D721Med (cell line): ENCODE measurements at regions not wholly inside any gene's neighbourhood (a gene's known extent, or its start where the extent isn't known, plus 50 kb on each side); places are given as distances from the start of the nearest gene placed in this dataset.

Experiments used
- DNase-seq: peaks from one replicate; pipeline ENCODE4 v3.0.0; 2011; ENCODE audit warnings: low spot score; ENCODE audit not compliant: insufficient read length
- FAIRE-seq: peaks from 2 replicates; lab custom pipeline; 2011; peaks lifted over from hg19 to GRCh38; lab: Jason Lieb, UNC
- TF ChIP-seq, protein P1 (sequence below): IDR thresholded peaks from 2 replicates; pipeline ENCODE4 v1.5.1; 2012; ENCODE audit warnings: mild to moderate bottlenecking, control low read depth; ENCODE audit not compliant: insufficient read depth; ENCODE audit errors: missing control alignments

DNA sequence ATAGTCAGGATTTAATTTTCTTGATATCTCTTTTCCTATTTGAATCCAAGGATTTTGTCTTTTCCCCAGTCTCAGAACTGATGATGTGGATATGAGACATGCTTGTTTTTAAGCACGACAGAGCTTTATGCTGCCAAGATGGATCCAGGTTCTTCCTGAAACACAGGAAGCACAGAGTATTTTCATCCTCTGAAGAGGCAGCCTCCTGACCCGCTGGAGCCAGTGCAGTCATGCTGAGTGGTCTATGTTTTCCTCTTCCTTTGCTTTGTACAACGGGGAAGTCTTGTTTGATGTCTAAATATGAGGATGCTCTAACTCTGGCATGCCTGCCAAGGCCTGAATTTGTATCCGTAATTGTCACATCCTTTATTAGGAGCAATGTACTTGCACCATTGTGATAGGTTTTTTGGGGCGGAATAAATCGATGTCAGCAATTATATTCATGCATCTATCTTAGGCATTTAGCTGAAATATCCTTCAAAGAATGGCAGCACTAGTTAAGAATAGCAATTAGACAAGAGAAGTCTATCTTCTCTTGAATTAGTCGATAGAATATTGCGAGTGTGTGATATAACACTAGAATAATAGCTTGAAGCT lies 407.1 kb upstream of the JAG1 start:
- TF ChIP-seq, protein P1, sequence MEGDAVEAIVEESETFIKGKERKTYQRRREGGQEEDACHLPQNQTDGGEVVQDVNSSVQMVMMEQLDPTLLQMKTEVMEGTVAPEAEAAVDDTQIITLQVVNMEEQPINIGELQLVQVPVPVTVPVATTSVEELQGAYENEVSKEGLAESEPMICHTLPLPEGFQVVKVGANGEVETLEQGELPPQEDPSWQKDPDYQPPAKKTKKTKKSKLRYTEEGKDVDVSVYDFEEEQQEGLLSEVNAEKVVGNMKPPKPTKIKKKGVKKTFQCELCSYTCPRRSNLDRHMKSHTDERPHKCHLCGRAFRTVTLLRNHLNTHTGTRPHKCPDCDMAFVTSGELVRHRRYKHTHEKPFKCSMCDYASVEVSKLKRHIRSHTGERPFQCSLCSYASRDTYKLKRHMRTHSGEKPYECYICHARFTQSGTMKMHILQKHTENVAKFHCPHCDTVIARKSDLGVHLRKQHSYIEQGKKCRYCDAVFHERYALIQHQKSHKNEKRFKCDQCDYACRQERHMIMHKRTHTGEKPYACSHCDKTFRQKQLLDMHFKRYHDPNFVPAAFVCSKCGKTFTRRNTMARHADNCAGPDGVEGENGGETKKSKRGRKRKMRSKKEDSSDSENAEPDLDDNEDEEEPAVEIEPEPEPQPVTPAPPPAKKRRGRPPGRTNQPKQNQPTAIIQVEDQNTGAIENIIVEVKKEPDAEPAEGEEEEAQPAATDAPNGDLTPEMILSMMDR: no peak
- DNase-seq (no peak), FAIRE-seq (no peak)

DNA sequence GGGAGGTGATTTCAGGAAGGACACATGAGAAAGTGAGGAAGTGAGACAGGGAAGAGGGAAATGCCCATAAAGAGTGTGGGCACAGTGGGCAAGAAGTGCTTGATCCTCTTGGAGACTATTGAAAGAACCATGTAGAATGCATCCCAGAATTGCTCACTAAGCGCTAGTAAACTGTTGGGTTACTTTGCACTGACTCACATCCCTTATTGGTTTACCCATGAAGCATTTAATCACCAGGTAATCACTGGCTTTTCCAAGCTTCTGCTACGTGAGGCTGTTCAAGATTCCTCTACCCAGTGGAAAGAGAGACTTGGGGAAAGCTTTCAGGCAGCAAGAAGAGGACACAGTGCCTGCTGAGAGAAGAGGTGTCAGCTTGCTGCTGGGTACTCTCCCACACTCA lies 410.0 kb upstream of the JAG1 start:
- DNase-seq (no peak), FAIRE-seq (no peak)
- TF ChIP-seq, protein P1: no peak

DNA sequence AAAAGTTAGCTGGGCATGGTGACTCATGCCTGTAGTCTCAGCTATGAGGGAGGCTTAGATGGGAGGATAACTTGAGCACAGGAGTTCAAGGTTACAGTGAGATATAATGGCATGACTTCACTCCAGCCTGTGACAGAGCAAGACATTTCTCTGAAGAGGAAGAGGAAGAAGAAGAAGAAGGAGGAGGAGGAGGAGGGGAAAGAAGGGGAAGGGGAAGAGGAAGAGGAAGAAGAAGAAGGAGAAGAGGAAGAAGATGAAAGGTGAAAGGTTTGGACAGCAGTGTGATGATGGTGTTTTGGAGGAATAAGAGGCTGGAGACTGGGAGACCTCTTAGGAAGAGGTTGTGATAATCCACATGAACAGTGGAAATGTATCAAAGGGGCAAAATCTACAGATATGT lies 410.7 kb upstream of the JAG1 start:
- no peak for DNase-seq
- TF ChIP-seq, protein P1: no peak
- FAIRE-seq: no peak

DNA sequence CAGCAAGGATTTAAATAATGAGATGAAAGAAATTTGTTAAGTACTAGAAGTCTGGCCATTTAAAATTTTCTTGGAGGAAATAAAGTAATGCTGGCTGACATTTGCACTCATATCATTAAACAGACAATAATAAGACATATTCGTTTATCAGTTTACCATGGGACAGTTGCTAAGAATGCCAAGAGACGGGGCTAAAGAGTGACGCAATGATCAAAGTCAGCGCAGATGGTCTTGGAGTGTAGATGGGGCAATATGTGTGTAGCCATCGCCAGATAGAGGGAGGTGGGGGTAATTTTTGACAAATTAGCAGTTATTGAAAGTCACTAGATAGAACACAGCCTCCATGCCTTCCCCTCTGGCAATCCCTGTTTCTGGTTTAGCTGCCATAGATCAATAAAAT lies 413.2 kb upstream of the JAG1 start:
- no peak for FAIRE-seq
- TF ChIP-seq, protein P1: no peak
- DNase-seq: no peak

DNA sequence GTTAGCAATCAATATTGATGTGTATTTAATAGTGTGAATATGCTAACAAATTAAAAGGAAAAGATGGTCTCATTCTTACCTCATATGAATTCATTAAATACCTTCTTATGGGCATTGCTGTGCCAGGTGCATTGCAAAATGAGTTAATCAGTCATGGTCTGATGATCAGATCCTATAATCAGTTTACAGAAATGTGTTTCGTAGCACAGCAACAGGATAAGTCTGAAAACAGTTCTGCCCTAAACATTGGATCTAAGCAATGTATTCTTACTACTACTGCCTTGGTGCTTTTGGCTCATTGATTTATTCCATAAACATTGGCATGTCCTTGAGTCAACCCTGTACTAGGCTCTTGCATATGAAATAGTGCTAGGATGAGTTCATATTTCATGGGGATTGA lies 417.0 kb upstream of the JAG1 start:
- DNase-seq (no peak), FAIRE-seq (no peak)
- TF ChIP-seq, protein P1: no peak

DNA sequence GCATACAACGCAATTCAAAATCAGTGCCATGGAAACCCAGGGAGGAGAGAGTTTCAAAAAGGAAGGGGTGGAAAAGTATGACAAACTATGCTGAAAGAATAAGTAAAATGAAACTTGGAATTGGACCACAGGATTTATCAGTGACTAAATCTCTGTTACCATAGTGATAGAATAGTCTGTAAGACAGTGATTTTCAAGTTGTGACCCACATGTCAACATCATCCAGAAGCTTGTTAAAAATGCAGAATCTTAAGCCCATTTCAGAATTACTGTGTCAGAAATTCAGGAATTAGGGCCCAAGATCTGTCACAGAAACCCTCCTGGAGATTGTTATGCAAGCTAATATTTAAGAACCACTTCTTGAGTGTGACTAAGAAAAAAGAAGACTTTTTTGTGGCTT lies 417.7 kb upstream of the JAG1 start:
- TF ChIP-seq, protein P1: no peak
- no peak for DNase-seq
- no peak for FAIRE-seq

DNA sequence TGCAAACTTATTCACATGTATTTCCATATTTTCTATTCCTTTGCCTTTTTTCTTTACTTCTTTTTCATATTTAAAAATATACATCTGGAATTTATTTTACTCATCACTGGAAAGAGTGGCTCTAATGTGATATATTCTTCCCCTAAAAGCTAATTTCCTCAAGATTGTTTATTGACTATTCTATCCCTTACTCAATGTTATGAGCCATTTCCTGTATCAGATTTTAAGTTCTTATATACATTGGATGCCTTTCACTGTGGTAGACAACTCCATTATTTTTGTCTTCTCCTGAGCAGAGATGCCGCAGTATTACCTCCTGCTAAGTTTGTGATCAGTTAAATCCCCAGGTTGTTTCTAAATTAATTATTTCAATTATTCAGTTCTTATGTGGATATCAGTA lies 418.4 kb upstream of the JAG1 start:
- TF ChIP-seq, protein P1: no peak
- no peak for DNase-seq
- FAIRE-seq: no peak
